Caco-2 (cell line): ENCODE measurements at regions not wholly inside any gene's neighbourhood (a gene's known extent, or its start where the extent isn't known, plus 50 kb on each side); places are given as distances from the start of the nearest gene placed in this dataset.

Experiments used
- BruUV-seq: library from RNA; stranded (reverse); fragments of 400-500 nt; replicated peaks from 2 replicates; lab custom pipeline; 2021; lab: Mats Ljungman, UMichigan
- CTCF ChIA-PET: fragments of 300-600 bp; sonication (Branson Sonifier 250); formaldehyde crosslinking; loops from one replicate; lab custom pipeline; 2022; ENCODE audit warnings: antibody characterized with exemption; lab: Charles Lee
- POLR2A ChIA-PET: fragments of 300-600 bp; sonication (Branson Sonifier 250); formaldehyde crosslinking; loops from one replicate; lab custom pipeline; 2022; ENCODE audit warnings: antibody characterized with exemption; lab: Charles Lee
- DNase-seq, 2 experiments: peaks; one replicate each; pipeline versions ENCODE4 v3.0.0 to v3.0.0-alpha.2; 2020 to 2022
- H3K27me3 ChIP-seq: replicated peaks from 2 replicates; pipeline ENCODE4 v1.6.0; 2011; ENCODE audit warnings: low read length; ENCODE audit not compliant: control insufficient read depth, insufficient read depth
- H3K36me3 ChIP-seq: 2 replicates; pipeline ENCODE4 v1.5.1; 2011; ENCODE audit warnings: low read length; ENCODE audit not compliant: control insufficient read depth, insufficient read depth
- H3K4me1 ChIP-seq: fragments of 250-450 bp; sonication (Bioruptor Pico); 2 replicates; pipeline ENCODE4 v1.5.1; 2020; ENCODE audit warnings: mild to moderate bottlenecking
- H3K4me3 ChIP-seq: 2 replicates; pipeline ENCODE4 v1.5.1; 2011; ENCODE audit warnings: low read depth, mild to moderate bottlenecking, control low read depth, low read length
- H3K9me3 ChIP-seq: fragments of 250-450 bp; sonication (Bioruptor Pico); 2 replicates; pipeline ENCODE4 v1.5.1; 2020; ENCODE audit warnings: mild to moderate bottlenecking, moderate library complexity
- H3K27ac Mint-ChIP-seq: one replicate; pipeline ENCODE4 v1.8.0; 2022; ENCODE audit warnings: mixed read lengths; ENCODE audit not compliant: unreplicated experiment
- H3K27me3 Mint-ChIP-seq: one replicate; pipeline ENCODE4 v1.8.0; 2022; ENCODE audit warnings: mixed read lengths; ENCODE audit not compliant: insufficient read depth, unreplicated experiment
- H3K36me3 Mint-ChIP-seq: one replicate; pipeline ENCODE4 v1.8.0; 2022; ENCODE audit warnings: mild to moderate bottlenecking, mixed read lengths; ENCODE audit not compliant: insufficient read depth, unreplicated experiment
- H3K4me1 Mint-ChIP-seq: one replicate; pipeline ENCODE4 v1.8.0; 2022; ENCODE audit warnings: low read depth, mixed read lengths; ENCODE audit not compliant: unreplicated experiment
- H3K4me3 Mint-ChIP-seq: one replicate; pipeline ENCODE4 v1.8.0; 2022; ENCODE audit warnings: mild to moderate bottlenecking, moderate library complexity, mixed read lengths; ENCODE audit not compliant: unreplicated experiment
- H3K9me3 Mint-ChIP-seq: one replicate; pipeline ENCODE4 v1.8.0; 2022; ENCODE audit warnings: mixed read lengths; ENCODE audit not compliant: unreplicated experiment
- intact Hi-C: fragments of 100-400 bp; cut with micrococcal nuclease; formaldehyde crosslinking; loops from one replicate; pipeline ENCODE4 v1.10.0; 2022; ENCODE audit not compliant: unreplicated experiment
- TF ChIP-seq, protein P1 (sequence below), 2 experiments: fragments of 200-600 bp in 1 of 2; IDR thresholded peaks; 1 replicate in 1 of 2; 2 replicates in 1 of 2; pipeline versions ENCODE4 v1.5.1 to v1.8.0; 2011 to 2022; ENCODE audit warnings: antibody characterized with exemption in 1 of 2, control low read depth in 1 of 2, inconsistent platforms in 1 of 2, low read depth in 1 of 2, low read length in 1 of 2, mild to moderate bottlenecking in 1 of 2, moderate library complexity in 1 of 2; ENCODE audit not compliant: insufficient read depth in 1 of 2, severe bottlenecking in 1 of 2, unreplicated experiment in 1 of 2

DNA sequence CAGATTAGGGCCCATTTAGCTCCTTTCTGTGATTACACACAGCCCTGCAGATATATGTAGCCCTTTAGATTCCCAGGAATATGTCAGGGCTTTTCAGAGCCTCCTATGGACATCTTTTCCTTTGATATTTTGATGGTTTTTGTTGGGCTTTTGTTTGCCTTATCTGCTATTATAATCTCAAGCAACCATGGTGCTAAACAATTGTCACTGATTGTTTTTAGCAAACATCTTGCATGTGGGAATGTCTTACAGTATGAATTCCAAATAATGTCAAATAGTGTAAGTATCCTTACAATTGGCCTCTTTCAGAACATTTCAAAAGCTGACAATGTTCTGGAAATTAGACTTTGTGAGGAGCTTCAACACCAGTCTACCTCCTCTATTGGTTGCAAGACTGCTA, 333.6 kb upstream of the OPRM1 start:
- no peaks in the 10 kb centered on the region for H3K27me3 ChIP-seq
- DNase-seq = no peak
- CTCF ChIA-PET = no interaction called here
- TF ChIP-seq, protein P1, sequence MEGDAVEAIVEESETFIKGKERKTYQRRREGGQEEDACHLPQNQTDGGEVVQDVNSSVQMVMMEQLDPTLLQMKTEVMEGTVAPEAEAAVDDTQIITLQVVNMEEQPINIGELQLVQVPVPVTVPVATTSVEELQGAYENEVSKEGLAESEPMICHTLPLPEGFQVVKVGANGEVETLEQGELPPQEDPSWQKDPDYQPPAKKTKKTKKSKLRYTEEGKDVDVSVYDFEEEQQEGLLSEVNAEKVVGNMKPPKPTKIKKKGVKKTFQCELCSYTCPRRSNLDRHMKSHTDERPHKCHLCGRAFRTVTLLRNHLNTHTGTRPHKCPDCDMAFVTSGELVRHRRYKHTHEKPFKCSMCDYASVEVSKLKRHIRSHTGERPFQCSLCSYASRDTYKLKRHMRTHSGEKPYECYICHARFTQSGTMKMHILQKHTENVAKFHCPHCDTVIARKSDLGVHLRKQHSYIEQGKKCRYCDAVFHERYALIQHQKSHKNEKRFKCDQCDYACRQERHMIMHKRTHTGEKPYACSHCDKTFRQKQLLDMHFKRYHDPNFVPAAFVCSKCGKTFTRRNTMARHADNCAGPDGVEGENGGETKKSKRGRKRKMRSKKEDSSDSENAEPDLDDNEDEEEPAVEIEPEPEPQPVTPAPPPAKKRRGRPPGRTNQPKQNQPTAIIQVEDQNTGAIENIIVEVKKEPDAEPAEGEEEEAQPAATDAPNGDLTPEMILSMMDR (IDR thresholded peaks at IDR 0.05; ENCODE audit: insufficient read depth in 1 of 2, low read depth in 1 of 2, low read length in 1 of 2, severe bottlenecking in 1 of 2, unreplicated experiment in 1 of 2) = no peak
- no TSS peak for BruUV-seq
- H3K36me3 Mint-ChIP-seq = no peaks in the 10 kb centered on the region
- intact Hi-C loops = no loop called here
- H3K9me3 Mint-ChIP-seq = no peaks in the 10 kb centered on the region
- no peaks in the 10 kb centered on the region for H3K36me3 ChIP-seq
- H3K27me3 Mint-ChIP-seq = no peaks in the 10 kb centered on the region
- H3K9me3 ChIP-seq = no peaks in the 10 kb centered on the region
- no peak overlapping the region for H3K27ac Mint-ChIP-seq
- no peak overlapping the region for H3K4me3 ChIP-seq
- no peak overlapping the region for H3K4me3 Mint-ChIP-seq
- POLR2A ChIA-PET = no interaction called here
- H3K4me1 Mint-ChIP-seq = peaks cover 6% of the 10 kb centered on the region
- H3K4me1 ChIP-seq = peaks cover 4% of the 10 kb centered on the region; the same call in 1 of the 2 replicates

DNA sequence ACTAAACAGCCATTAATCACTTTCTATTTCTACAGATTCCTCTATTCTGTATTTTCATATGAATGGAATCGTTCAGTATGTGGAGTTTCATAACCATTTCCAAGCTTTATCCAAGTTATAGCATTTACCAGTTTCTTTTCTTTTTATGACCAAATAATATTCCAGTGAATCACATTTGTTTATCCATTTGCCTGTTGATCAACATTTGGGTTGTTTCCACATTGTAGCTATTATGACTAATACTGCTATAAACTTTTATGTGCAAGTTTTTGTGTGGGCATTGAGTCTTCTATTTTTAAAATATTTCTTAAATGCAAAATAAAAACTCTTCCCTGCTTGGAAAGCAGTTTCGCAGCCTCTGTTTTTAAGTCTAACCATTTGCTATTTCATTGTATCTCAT, 336.4 kb upstream of the OPRM1 start:
- Histone ChIP-seq H3K4me1 (peaks cover 4% of the 10 kb centered on the region; the same call in 1 of the 2 replicates), H3K9me3 (no peaks in the 10 kb centered on the region), H3K36me3 (no peaks in the 10 kb centered on the region), H3K27me3 (no peaks in the 10 kb centered on the region), H3K4me3 (no peak overlapping the region)
- BruUV-seq = no TSS peak
- Mint-ChIP-seq H3K4me1 (peaks cover 6% of the 10 kb centered on the region), H3K27ac (no peak overlapping the region), H3K27me3 (no peaks in the 10 kb centered on the region), H3K4me3 (no peak overlapping the region), H3K36me3 (no peaks in the 10 kb centered on the region), H3K9me3 (no peaks in the 10 kb centered on the region)
- no peak for DNase-seq
- CTCF ChIA-PET = no interaction called here
- POLR2A ChIA-PET = no interaction called here
- TF ChIP-seq, protein P1 (IDR thresholded peaks at IDR 0.05; ENCODE audit: insufficient read depth in 1 of 2, low read depth in 1 of 2, low read length in 1 of 2, severe bottlenecking in 1 of 2, unreplicated experiment in 1 of 2) = no peak
- intact Hi-C loops = no loop called here

DNA sequence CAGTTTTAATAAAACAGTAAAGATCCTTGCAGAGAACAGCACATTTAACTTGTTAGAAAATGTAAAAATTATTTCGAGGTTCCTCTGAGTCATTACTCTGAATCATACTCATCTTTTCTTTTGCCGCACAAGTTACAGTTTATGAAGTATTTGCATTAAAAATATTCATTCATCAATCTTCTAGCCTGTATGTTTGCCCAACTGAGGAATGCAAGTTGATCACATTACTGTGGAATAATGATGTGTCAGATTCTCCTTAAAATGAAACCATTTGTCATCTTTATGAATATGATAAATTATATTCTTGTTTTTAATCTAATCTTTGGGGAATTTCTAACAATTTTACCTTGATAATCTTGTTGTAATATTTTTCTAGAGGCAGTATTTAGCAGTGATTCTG, 340.4 kb upstream of the OPRM1 start:
- no peaks in the 10 kb centered on the region for H3K36me3 Mint-ChIP-seq
- CTCF ChIA-PET = no interaction called here
- DNase-seq = no peak

More for the DNA sequence above, 340.4 kb upstream of the OPRM1 start:
- intact Hi-C loops = no loop called here
- no peaks in the 10 kb centered on the region for H3K27me3 ChIP-seq
- TF ChIP-seq, protein P1 (IDR thresholded peaks at IDR 0.05; ENCODE audit: insufficient read depth in 1 of 2, low read depth in 1 of 2, low read length in 1 of 2, severe bottlenecking in 1 of 2, unreplicated experiment in 1 of 2) = no peak
- H3K9me3 Mint-ChIP-seq = no peaks in the 10 kb centered on the region
- H3K27ac Mint-ChIP-seq = no peak overlapping the region
- H3K4me1 ChIP-seq = peaks cover 4% of the 10 kb centered on the region; the same call in 1 of the 2 replicates
- POLR2A ChIA-PET = no interaction called here
- H3K4me3 ChIP-seq = no peak overlapping the region
- no peak overlapping the region for H3K4me3 Mint-ChIP-seq
- peaks cover 6% of the 10 kb centered on the region for H3K27me3 Mint-ChIP-seq
- H3K9me3 ChIP-seq = no peaks in the 10 kb centered on the region
- no peaks in the 10 kb centered on the region for H3K36me3 ChIP-seq
- H3K4me1 Mint-ChIP-seq = peaks cover 6% of the 10 kb centered on the region
- BruUV-seq = no TSS peak
